A172 (cell line): ENCODE measurements at regions not wholly inside any gene's neighbourhood (a gene's known extent, or its start where the extent isn't known, plus 50 kb on each side); places are given as distances from the start of the nearest gene placed in this dataset.
A peak's percentile ranks its signal among the peaks of the same experiment; 100 is the strongest.
"Not testable (repeated sequence)": the region's sequence is repeated elsewhere in the genome, so short reads cannot be mapped to it uniquely, and the experiment has no call there.

Source experiments
- DNase-seq: peaks from one replicate; pipeline ENCODE4 v3.0.0-alpha.2; 2015; ENCODE audit warnings: low spot score

DNA sequence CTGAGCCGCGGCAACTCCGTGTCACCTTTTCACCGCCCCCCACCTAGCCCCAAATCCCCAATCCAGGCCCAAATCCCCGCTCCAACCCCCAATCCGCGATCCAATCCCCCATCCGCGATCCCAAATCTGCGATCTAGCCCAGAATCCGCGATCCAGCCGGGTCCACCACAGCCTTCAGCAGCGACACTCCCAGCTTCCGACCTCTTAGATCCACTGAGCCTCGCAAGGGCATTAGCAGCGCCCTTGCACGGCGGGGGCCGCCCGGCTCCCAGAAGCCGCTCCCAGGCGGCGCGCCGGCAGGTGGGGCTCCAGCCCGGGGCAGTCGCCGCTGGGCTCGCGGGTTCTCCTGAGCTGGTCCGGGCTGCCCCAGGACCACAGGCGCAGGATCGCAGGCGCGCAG is 116.1 kb upstream of the TPTE start:
- not testable (repeated sequence) for DNase-seq

DNA sequence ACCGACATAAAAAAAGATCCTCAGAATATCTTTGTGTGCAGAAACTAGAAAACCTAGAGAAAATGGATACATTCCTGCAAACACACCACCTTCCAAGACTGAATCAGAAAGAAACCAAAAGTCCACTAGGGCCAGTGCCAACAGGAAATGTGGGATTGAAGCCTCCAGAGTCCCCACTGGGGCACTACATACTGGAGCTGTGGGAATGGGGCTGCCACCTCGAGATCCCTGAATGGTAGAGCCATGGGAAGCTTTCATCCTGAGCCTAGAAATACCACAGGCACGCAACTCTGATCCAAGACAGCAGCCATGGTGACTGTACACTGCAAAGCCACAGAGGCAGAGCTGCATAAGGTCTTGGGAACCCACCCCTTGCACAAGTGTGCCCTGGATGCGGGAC is 111.6 kb upstream of the TPTE start:
- not testable (repeated sequence) for DNase-seq

GRCh38 chr21:10410354-10410929 is 110.9 kb upstream of the TPTE start:
- not testable (repeated sequence) for DNase-seq

- DNase-seq, result not testable (repeated sequence)
Observed at GRCh38 chr21:10411776-10412526, 109.4 kb upstream of the TPTE start.

DNA sequence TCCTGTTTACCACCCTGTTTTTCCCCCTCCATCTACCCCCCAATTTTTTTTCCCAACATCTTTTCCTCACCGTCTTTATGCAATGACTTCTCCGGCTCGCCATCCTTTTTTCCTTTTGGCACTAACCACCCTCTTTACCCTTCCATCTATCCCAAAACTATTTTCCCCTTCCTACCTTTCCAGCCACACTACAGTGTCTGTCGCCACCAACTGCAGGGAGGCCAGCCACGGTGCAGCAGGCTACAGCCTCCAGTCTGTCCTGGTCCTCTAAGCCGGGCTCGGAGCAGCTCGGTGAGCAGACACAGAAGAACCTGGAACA is 108.5 kb upstream of the TPTE start:
- not testable (repeated sequence) for DNase-seq

DNA sequence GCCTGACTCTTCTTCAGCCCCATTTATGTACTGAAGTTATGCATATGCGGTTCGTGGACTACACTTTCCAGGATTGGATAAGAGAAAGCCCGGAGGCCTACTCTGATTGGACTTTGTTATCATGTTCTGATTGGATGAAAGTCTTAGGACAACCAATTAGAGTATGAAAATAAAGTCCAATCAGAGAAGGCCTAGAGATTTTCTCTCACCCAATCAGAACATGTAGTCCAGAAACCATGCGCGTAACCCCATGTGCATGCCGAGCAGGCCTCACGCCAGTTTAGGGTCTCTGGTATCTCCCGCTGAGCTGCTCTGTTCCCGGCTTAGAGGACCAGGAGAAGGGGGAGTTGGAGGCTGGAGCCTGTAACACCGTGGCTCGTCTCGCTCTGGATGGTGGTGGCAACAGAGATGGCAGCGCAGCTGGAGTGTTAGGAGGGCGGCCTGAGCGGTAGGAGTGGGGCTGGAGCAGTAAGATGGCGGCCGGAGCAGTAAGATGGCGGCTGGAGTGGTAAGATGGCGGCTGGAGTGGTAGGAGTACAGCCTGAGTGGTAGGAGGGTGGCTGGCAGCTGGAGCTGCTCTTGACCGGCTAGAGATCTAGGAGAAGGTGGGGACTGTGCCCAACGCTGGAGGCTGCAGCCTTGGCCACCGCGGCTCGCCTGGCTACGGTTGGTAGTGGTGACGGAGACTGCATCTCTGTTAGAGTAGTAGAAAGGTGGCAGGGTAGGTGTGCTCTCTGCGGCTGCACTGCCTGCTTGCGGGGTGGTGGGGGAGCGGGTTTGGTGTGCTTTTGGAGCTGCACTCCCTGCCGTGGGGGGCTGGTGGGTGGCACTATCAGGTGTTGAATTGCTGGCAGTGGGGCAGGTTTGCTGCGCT is 107.9 kb upstream of the TPTE start:
- peak; percentile 99 for DNase-seq

DNA sequence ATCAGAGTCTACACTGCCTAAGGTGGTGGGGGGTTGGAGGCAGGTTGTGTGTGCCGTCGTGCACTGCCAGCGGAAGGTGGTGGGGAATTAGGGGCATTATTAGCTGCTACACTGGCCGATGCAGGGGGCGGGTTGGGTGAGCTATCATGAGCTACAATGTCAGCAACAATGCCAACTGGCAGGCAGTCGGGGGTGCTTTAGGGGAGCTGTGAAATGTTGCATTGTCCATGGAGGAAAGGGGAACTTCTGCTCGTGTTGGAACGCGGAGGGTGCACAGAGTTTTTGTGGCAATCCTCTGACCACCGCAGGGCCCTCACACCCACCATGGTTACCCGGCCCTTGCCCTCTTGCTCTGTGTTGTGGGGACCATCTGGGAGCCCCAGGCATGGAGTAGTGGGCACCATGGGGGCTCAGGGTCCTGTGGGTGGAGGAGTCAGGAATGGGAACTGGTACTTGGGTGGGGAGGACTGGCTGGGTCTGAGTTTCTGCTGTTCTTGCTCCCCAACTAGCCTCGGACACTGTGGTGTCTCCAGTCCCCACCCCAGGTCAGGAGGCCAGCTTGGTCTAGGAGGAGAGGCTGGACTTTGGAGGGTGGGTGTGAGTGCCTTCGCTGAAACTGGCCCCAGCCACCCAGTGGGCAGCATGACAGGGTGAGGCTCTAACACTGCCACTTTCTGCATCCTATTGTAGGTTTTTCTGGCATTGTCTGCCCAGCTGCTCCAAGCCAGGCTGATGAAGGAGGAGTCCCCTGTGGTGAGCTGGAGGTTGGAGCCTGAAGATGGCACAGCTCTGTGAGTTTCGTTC is 107.1 kb upstream of the TPTE start:
- DNase-seq, result not testable (repeated sequence)

- DNase-seq, result not testable (repeated sequence)
Observed at GRCh38 chr21:10414925-10415254, 106.5 kb upstream of the TPTE start.

- not testable (repeated sequence) for DNase-seq
Observed at GRCh38 chr21:10415456-10415855, 105.9 kb upstream of the TPTE start.

DNA sequence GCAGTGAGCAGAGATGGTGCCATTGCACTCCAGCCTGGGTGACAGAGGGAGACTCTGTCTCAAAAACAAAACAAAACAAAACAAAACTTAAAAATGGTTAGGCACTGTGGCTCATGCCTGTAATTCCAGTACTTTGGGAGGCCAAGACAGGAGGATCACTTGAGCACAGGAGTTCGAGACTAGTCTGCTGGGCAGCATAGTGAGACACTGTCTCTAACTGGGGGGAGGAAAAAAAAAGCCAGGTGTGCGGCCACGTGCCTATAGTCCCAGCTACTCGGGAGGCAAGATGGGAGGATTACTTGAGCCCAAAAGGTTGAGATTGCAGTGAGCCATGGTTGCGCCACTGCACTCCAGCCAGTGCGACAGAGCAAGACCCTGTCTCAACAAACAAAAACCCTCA is 105.5 kb upstream of the TPTE start:
- not testable (repeated sequence) for DNase-seq

GRCh38 chr21:10416691-10417447 is 104.5 kb upstream of the TPTE start:
- DNase-seq, result not testable (repeated sequence)

- DNase-seq, result not testable (repeated sequence)
Observed at GRCh38 chr21:10417551-10418002, 103.8 kb upstream of the TPTE start.

GRCh38 chr21:10418250-10419048 is 102.9 kb upstream of the TPTE start:
- not testable (repeated sequence) for DNase-seq

DNA sequence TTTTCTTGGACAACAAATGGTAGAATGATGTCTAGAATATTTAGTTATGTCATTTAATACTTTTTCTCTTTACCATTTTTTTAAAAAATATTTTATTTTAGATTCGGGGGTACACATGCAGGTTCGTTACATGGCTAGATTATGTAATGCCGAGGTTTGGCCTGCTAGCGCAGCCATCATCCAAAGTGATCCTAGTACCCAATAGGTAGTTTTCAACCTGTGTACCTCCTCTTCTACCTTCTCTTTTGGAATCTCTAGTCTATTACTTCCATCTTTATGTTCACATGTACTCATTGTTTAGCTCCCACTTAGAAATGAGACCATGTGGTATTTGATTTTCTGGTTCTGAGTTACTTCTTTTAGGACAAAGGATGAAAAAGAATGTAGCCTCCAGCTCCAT is 100.2 kb upstream of the TPTE start:
- DNase-seq, result not testable (repeated sequence)

GRCh38 chr21:10421601-10422000 is 99.8 kb upstream of the TPTE start:
- not testable (repeated sequence) for DNase-seq

- not testable (repeated sequence) for DNase-seq
Observed at GRCh38 chr21:10424097-10424886, 97.1 kb upstream of the TPTE start.

- DNase-seq, result not testable (repeated sequence)
Observed at GRCh38 chr21:10424887-10425145, 96.6 kb upstream of the TPTE start.

- no peak for DNase-seq
Observed at GRCh38 chr21:10425856-10426255, 95.5 kb upstream of the TPTE start.

GRCh38 chr21:10426812-10427211 is 94.6 kb upstream of the TPTE start:
- not testable (repeated sequence) for DNase-seq

DNA sequence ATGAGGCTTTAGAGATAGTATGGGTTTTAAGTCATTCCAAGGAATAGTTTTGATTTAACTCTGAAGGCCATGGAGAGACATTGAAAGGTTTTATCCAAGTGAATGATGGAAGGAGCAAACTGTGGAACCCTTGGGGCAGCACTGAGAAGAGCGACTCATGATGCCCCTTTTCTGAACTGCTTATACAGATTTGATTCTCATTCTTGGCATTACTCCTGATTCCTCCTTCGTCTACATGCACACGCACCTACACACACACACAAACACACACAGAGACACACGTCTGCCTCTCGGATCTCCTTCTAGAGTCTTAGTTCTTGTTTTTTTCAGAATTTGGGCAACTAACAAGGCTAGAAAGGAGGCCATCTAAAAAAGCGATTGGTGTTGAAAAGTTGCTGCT is 94.1 kb upstream of the TPTE start:
- DNase-seq, result not testable (repeated sequence)
